SK-MEL-5 (cell line): ENCODE measurements at regions not wholly inside any gene's neighbourhood (a gene's known extent, or its start where the extent isn't known, plus 50 kb on each side); places are given as distances from the start of the nearest gene placed in this dataset.

ENCODE experiments used
- DNase-seq: peaks from one replicate; pipeline ENCODE4 v3.0.0-alpha.2; 2016; ENCODE audit warnings: low read depth, low spot score
- in situ Hi-C: cut with HindIII; loops from 2 replicates; pipeline ENCODE4 v1.10.0; 2016; ENCODE audit warnings: low sequenced_read_pairs, high pct_unique_total_duplicates, low pct_unique_long_range_greater_than_20kb
- small RNA-seq, 2 experiments: library from RNA; depleted of rRNA; stranded (forward); fragments of <200 nt; gene quantifications; one replicate each; pipeline ENCODE3, GENCODE V24; 2014

DNA sequence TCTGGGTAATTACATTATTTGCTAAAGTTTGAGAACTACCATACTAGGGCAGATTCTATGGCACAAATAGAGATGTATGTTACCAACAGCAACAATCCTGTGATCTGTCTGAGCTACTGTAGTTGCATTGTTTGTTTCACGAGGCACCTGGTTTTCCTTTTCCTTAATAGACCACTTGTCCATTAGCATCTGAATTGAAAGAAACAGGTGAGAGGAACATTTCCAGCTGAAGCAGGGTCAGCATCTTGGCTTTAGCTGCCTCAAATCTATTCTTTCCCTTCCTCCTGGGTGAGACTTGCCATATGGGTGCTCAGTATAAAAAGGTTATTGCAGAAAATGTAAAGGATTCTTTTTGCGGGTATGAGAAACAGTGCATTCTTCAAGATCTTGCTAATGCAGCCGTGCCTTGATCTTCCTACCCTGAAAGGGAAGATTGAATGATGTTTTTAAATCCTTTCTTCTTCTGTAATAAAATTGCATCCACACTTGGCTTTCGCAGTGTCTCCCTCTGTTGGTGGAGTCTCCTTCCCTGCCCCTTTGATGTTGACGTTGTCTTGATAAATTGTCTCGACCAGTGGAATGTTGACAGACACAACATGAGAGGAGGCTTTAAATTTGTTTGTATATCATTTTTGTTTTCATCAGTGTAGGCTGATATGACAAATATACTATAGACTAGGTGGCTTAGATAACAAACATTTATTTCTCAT, 118.0 kb upstream of the BRINP1 start:
- no peak for DNase-seq
- in situ Hi-C loops = no loop called here

DNA sequence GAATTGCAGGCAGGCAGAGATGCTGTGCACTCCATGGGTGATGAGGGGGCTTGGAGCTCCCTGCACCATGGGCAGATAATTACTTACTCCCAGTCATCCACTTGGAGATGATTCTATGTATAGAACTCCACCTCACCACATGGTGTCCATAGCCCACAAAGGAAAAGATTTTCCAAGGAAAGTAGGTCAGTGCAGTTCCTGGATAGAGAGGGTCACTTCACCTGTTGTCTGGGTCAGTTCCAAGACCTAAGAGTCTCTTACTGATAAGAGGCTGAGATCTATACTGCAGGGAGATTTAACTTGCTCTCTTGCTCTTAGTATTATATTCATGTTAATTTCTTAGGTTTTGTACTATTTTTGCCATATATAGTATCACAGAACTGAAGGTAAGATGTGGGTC, 113.9 kb upstream of the BRINP1 start:
- no peak for DNase-seq
- in situ Hi-C loops = no loop called here

DNA sequence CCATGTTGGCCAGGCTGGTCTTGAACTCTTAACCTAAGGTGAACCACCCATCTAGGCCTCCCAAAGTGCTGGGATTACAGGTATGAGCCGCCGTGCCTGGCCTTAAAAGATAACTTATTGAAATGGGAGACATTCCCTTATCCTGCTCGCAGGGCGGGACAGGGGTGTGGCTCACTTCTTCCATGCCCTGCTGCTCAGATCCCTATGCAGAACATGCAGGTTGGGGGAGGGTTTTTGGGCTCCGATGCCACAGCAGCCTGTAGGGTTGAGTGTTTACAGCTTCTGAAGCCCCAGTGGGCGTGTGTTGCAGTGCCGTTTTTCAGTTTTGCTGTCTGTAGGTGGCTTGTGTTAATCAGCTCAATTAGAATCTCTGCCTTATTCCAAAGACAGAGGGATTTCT, 108.0 kb upstream of the BRINP1 start:
- no peak for DNase-seq
- in situ Hi-C loops = no loop called here

- in situ Hi-C loops = no loop called here
Measured at GRCh38 chr9:119458068-119458467, 88.8 kb upstream of the BRINP1 start.

DNA sequence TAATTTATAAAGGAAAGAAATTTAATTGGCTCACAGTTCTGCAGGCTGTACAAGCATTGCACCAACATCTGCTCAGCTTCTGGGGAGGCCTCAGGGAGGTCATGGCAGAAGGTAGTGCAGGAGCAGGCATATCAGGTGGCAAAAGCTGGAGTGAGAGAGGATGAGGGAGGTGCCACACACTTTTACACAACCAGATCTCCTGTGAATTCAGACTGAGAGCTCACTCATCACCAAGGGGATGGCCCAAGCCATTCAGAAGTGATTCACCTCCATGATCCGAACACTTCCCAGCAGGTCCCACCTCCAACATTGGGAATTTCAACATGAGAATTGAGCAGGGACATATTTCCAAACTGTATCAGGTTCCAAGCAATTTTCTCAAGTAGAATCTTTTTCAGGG, 84.7 kb upstream of the BRINP1 start:
- in situ Hi-C loops = no loop called here
- DNase-seq = no peak

More at GRCh38 chr9:119458068-119458467, 88.8 kb upstream of the BRINP1 start:
- DNase-seq = no peak

- in situ Hi-C loops = no loop called here
- no peak for DNase-seq
Measured at GRCh38 chr9:119453490-119453911, 84.3 kb upstream of the BRINP1 start.

GRCh38 chr9:119451426-119451825, 82.2 kb upstream of the BRINP1 start:
- DNase-seq = no peak
- in situ Hi-C loops = no loop called here

GRCh38 chr9:119443179-119443578, 73.9 kb upstream of the BRINP1 start:
- DNase-seq = no peak
- in situ Hi-C loops = no loop called here

DNA sequence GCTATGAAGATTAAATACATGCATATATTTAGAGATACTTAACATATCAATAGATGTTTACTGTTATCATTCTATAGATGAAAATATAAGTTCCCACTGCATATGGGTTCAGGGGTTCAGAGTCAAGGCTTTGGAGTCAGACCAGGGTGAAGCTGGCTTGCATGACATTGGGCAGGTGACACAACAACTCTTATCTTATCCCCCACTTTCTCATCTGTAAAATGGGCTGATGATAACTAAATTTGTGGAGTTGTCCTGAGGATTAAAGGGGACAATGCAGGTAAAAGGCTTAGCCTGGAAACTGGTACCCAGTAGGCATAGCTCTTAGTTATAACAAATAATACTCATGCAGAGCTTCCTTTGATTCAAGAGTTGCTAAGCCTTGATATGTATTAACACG, 72.6 kb upstream of the BRINP1 start:
- in situ Hi-C loops = no loop called here
- no peak for DNase-seq

- in situ Hi-C loops = no loop called here
- no peak for DNase-seq
Measured at GRCh38 chr9:119441338-119441737, 72.1 kb upstream of the BRINP1 start.

- no peak for DNase-seq
- in situ Hi-C loops = no loop called here
Measured at GRCh38 chr9:119436261-119436660, 67.0 kb upstream of the BRINP1 start.

DNA sequence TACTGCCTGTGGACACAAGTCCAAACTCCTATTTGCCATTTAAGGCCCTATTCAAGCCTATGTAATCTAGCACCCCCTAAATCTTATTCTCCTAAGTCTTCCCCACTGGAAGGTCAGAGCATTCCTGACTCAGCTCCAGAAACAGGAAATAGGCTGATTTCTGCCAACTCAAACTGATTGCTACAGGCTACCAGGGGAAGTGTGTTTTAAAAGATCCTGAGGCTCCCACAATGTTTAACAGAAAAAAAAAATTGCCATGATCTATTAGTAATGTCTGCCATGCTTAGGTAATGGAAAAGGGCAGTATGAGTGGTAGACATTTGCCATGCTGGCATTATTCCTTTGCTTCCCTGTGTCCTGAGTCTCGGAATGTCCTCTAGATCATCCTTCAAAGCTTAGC, 65.8 kb upstream of the BRINP1 start:
- in situ Hi-C loops = no loop called here

DNA sequence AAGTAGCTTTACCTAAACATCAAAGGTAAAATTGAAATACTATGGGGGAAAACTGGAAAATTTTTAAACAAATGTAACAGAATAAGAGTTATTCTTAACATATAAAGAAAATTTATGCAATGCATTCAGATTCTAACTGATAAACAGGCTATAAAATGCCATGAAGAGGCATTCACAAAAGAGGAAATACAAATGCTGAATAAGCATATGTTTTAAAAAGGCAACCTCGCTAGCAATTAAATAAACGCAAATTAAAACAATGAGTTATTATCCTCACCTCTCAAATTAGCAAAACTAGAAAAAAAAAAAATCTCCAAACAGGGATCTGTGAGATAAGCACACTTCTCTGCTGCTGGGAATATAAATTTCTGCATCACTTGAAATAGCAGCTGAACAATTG, 63.2 kb upstream of the BRINP1 start:
- no peak for DNase-seq
- in situ Hi-C loops = no loop called here

More for the DNA sequence above, 65.8 kb upstream of the BRINP1 start:
- DNase-seq = no peak

GRCh38 chr9:119429302-119429701, 60.1 kb upstream of the BRINP1 start:
- no peak for DNase-seq
- in situ Hi-C loops = no loop called here

- no peak for DNase-seq
- in situ Hi-C loops = no loop called here
Measured at GRCh38 chr9:119420231-119420630, 51.0 kb upstream of the BRINP1 start.

Small RNA genes in the stretch of these regions (small RNA-seq; reads per million reads assigned to genes)
- 0 reads per million in 2 experiments for gene MIR147A
